Stimulated activated naive CD8-positive, alpha-beta T cell treated with anti-CD3 and anti-CD28 coated beads, Interleukin-15, Interleukin-2, amounts not matched to agents 100 U/mL and 50 U/mL, for 24 hours (primary cell): ENCODE measurements at regions not wholly inside any gene's neighbourhood (a gene's known extent, or its start where the extent isn't known, plus 50 kb on each side); places are given as distances from the start of the nearest gene placed in this dataset.
"Not testable (repeated sequence)": the region's sequence is repeated elsewhere in the genome, so short reads cannot be mapped to it uniquely, and the experiment has no call there.

ENCODE experiments used
- ATAC-seq: fragments of 150-1000 bp; cut with Tn5 transposase; one replicate; pipeline ENCODE4 v1.10.0; 2021
- DNase-seq: peaks from one replicate; pipeline ENCODE4 v3.0.0; 2021

- no peak for DNase-seq
- no peak for ATAC-seq
Measured at GRCh38 chr12:67842124-67842523, 147.1 kb upstream of the IFNG-AS1 start.

GRCh38 chr12:67843257-67843656 lies 146.0 kb upstream of the IFNG-AS1 start:
- ATAC-seq, result no peak
- DNase-seq, result no peak

GRCh38 chr12:67852701-67853100 lies 136.5 kb upstream of the IFNG-AS1 start:
- no peak for DNase-seq
- ATAC-seq, result no peak

- ATAC-seq, result no peak
- DNase-seq, result no peak
Measured at GRCh38 chr12:67853204-67853603, 136.0 kb upstream of the IFNG-AS1 start.

GRCh38 chr12:67854351-67854750 lies 134.9 kb upstream of the IFNG-AS1 start:
- ATAC-seq (no peak), DNase-seq (no peak)

- ATAC-seq (no peak), DNase-seq (no peak)
Measured at GRCh38 chr12:67855103-67855502, 134.1 kb upstream of the IFNG-AS1 start.

GRCh38 chr12:67871231-67871630 lies 118.0 kb upstream of the IFNG-AS1 start:
- DNase-seq, result no peak
- no peak for ATAC-seq

- DNase-seq (no peak), ATAC-seq (no peak)
Measured at GRCh38 chr12:67873355-67873754, 115.9 kb upstream of the IFNG-AS1 start.

- DNase-seq (no peak), ATAC-seq (no peak)
Measured at GRCh38 chr12:67876305-67876915, 112.8 kb upstream of the IFNG-AS1 start.

GRCh38 chr12:67877727-67878126 lies 111.5 kb upstream of the IFNG-AS1 start:
- ATAC-seq (no peak), DNase-seq (no peak)

GRCh38 chr12:67879937-67880336 lies 109.3 kb upstream of the IFNG-AS1 start:
- no peak for DNase-seq
- no peak for ATAC-seq

- ATAC-seq, result no peak
- no peak for DNase-seq
Measured at GRCh38 chr12:67881565-67881964, 107.7 kb upstream of the IFNG-AS1 start.

GRCh38 chr12:67884596-67884995 lies 104.7 kb upstream of the IFNG-AS1 start:
- ATAC-seq, result no peak
- no peak for DNase-seq

- ATAC-seq (no peak), DNase-seq (no peak)
Measured at GRCh38 chr12:67885375-67886169, 103.7 kb upstream of the IFNG-AS1 start.

- DNase-seq, result no peak
- no peak for ATAC-seq
Measured at GRCh38 chr12:67887065-67887464, 102.2 kb upstream of the IFNG-AS1 start.

GRCh38 chr12:67889931-67890330 lies 99.3 kb upstream of the IFNG-AS1 start:
- ATAC-seq (no peak), DNase-seq (no peak)

GRCh38 chr12:67890726-67891258 lies 98.5 kb upstream of the IFNG-AS1 start:
- no peak for ATAC-seq
- no peak for DNase-seq

GRCh38 chr12:67891596-67891995 lies 97.7 kb upstream of the IFNG-AS1 start:
- DNase-seq (no peak), ATAC-seq (no peak)

GRCh38 chr12:67892259-67893021 lies 96.8 kb upstream of the IFNG-AS1 start:
- DNase-seq (no peak), ATAC-seq (no peak)

GRCh38 chr12:67893022-67893580 lies 96.1 kb upstream of the IFNG-AS1 start:
- DNase-seq (no peak), ATAC-seq (no peak)

- ATAC-seq, DNase-seq: not testable (repeated sequence)
Measured at GRCh38 chr12:67900418-67900817, 88.8 kb upstream of the IFNG-AS1 start.

- ATAC-seq (no peak), DNase-seq (no peak)
Measured at GRCh38 chr12:67909091-67909531, 80.1 kb upstream of the IFNG-AS1 start.
